ENCODE measurements at regions not wholly inside any gene's neighbourhood (a gene's known extent, or its start where the extent isn't known, plus 50 kb on each side); places are given as distances from the start of the nearest gene placed in this dataset.

DNA sequence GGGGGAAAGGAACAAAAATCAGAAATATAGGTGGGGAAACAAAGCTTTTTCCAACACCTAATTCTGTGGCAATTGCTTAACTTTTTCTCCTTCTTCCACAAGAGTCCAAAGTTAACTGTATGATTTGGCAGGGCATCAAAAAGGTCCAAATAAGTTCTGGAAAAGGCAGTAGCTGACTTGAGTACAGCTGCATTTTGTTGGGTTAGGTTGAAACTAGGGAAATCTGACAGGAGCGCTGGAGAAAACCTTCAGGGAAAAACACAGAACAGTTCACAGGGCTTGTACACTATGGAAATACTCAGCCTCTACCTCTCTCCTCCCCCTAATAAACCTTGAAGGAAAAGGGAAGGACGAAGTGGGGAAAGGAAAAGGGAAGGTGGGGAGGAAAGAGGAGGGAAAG is 438.6 kb downstream of the ZEB2 start:
- TF ChIP-seq, protein P1, sequence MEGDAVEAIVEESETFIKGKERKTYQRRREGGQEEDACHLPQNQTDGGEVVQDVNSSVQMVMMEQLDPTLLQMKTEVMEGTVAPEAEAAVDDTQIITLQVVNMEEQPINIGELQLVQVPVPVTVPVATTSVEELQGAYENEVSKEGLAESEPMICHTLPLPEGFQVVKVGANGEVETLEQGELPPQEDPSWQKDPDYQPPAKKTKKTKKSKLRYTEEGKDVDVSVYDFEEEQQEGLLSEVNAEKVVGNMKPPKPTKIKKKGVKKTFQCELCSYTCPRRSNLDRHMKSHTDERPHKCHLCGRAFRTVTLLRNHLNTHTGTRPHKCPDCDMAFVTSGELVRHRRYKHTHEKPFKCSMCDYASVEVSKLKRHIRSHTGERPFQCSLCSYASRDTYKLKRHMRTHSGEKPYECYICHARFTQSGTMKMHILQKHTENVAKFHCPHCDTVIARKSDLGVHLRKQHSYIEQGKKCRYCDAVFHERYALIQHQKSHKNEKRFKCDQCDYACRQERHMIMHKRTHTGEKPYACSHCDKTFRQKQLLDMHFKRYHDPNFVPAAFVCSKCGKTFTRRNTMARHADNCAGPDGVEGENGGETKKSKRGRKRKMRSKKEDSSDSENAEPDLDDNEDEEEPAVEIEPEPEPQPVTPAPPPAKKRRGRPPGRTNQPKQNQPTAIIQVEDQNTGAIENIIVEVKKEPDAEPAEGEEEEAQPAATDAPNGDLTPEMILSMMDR (IDR thresholded peaks at IDR 0.05; ENCODE audit: borderline replicate concordance, insufficient read depth, low read depth, low read length): no peak
- H3K4me3 ChIP-seq (ENCODE audit: low read depth, low read length): no peak overlapping the region

DNA sequence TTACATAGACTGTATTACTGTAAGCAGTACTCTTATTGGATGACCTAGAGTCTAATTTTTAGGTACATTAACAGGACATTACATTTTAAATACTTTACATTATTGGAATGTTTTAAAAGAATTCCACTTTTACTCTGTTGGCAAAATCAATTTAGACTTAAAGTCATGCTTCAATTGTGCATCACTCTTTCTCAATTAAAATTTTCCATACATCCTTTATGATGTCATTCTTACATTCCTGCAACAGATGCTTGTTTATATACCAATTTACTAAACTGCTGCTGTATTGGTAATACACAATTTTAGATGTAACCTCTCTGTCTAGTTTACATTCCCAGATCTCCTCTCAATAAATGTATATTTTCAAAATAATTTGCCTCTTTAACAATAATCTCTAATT is 440.1 kb downstream of the ZEB2 start:
- TF ChIP-seq, protein P1 (IDR thresholded peaks at IDR 0.05; ENCODE audit: borderline replicate concordance, insufficient read depth, low read depth, low read length): no peak

DNA sequence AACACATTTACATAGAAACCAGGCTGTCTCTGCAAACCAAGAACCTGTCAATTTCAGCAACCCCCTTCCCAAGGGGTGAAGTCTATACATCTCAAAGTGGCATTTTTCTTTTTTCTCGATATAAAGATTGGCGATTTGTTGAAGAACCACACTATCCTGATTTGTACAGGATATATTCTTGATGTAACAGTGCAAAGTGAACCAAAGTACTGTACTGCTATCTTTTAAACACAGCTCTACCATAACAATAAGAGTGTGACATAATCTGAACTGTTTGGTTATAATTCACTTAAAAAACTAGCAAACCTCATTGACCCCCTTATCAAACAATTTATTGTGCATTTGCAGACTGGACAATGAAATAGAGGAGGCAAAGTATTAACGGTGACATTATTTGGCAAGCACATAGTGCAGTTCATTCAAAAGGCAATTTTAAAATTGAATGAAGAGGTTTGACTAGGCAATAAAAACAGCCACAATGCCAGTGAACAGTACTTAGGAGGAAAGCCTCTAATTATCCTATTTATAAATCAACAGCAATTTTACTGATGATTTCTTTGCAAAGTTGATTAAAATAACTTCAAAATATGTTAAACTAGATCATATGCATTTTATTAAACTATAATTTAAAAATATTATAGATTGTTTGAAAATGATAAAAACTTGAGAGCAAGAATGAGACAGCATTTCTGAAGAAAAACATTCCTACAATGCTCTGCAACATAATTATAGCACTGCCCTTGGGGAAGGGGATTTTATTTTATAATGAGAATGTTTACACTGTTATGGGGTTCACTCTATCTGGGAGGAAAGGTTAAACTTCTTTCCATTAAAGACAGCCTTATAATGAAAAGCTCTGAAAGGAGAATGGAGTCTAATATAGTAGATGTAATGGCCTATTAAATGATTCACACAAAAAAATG is 440.9 kb downstream of the ZEB2 start:
- TF ChIP-seq, protein P1 (IDR thresholded peaks at IDR 0.05; ENCODE audit: borderline replicate concordance, insufficient read depth, low read depth, low read length): no peak
- H3K4me3 ChIP-seq (ENCODE audit: low read depth, low read length): no peak overlapping the region

More for the DNA sequence above, 440.1 kb downstream of the ZEB2 start:
- no peak overlapping the region for H3K4me3 ChIP-seq (ENCODE audit: low read depth, low read length)

DNA sequence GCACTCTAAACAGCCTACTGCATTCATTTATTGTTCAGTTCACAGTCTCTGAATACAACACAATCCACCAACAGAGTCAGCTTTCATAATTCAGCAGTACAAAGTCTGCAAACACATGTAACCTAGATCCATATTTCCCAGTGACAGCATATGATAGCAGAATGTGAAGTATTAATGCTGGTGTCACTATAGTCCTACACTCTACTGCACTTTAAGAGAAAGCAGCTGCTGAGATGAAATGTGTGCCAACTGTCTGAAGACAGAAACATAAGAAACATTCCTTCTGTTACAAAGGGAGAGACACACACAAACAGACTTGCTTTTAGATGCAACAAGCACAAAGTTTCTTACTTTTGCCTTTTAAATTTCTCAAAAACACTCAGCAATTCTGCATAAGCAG is 441.8 kb downstream of the ZEB2 start:
- TF ChIP-seq, protein P1 (IDR thresholded peaks at IDR 0.05; ENCODE audit: borderline replicate concordance, insufficient read depth, low read depth, low read length): no peak
- no peak overlapping the region for H3K4me3 ChIP-seq (ENCODE audit: low read depth, low read length)

DNA sequence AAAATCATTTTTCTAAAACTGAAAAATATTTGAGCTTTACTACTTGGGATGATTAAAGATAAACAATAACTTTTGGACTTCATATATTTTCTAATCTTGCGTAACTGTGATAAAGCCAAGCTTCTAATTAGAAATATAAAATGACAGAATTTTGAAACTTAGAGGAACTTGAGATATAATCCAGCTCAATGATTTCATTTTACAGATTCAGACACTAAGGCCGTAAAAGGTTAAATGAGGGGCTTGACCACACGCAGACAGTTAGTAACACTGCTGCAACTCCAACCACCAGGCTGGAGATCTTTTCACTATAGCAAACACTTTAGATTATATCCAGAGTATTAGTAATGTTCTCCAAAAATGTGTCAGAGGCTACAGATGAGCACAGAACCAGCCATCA is 445.5 kb downstream of the ZEB2 start:
- TF ChIP-seq, protein P1 (IDR thresholded peaks at IDR 0.05; ENCODE audit: borderline replicate concordance, insufficient read depth, low read depth, low read length): no peak
- no peak overlapping the region for H3K4me3 ChIP-seq (ENCODE audit: low read depth, low read length)

DNA sequence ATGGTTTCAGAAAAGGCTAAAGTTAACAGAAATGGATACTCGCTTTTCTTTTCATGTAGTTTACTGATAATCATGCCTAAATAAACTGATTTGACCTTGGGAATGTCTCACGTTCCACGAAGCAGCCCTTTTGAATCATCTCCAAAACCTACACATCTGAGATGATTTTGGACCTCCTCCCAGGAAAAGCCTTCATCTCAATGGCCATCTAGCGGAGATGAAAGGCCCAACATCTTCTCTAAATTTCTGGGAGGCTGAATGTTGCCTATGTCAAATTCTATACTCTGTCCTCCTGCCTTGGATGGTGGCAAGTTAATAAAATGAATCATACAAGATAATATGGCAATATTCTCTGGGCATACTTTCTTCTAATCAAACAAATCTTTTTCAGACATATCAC is 448.5 kb downstream of the ZEB2 start:
- H3K4me3 ChIP-seq (ENCODE audit: low read depth, low read length): no peak overlapping the region
- TF ChIP-seq, protein P1 (IDR thresholded peaks at IDR 0.05; ENCODE audit: borderline replicate concordance, insufficient read depth, low read depth, low read length): no peak

DNA sequence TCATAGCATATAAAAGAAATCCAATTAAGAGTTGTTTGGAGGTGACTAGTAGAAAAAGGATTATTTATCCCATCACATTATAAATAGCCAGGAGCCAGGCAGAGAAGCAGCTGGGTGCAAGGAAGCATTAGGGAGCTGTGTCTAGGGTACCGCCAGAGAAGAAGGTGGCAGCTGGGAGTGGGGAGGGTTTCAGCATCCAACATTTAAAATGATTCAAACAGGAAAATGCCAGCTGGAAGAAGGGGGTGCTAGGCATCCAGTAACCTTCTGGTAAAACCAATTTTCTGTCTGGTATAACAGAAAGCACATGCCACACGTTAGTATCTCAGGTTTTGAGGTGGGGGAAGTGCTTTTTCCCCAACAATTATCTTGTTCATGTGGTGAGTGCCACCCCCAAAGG is 452.4 kb downstream of the ZEB2 start:
- TF ChIP-seq, protein P1 (IDR thresholded peaks at IDR 0.05; ENCODE audit: borderline replicate concordance, insufficient read depth, low read depth, low read length): no peak
- no peak overlapping the region for H3K4me3 ChIP-seq (ENCODE audit: low read depth, low read length)
